ENCODE measurements at regions not wholly inside any gene's neighbourhood (a gene's known extent, or its start where the extent isn't known, plus 50 kb on each side); places are given as distances from the start of the nearest gene placed in this dataset.

GRCh38 chr12:97813301-97813700 is 350.7 kb downstream of the RMST start:
- H3K4me1 ChIP-seq (ENCODE audit: insufficient read depth, low read length, poor library complexity, severe bottlenecking), result no peaks in the 10 kb centered on the region
- no peaks in the 10 kb centered on the region for H3K36me3 ChIP-seq (ENCODE audit: insufficient read depth, low read length)
- intact Hi-C loops (cut with micrococcal nuclease; ENCODE audit: unreplicated experiment), result no loop called here
- H3K9me2 ChIP-seq (ENCODE audit: insufficient read depth, low read length), result no peaks in the 10 kb centered on the region
- H3K4me3 ChIP-seq (ENCODE audit: low read depth, low read length, poor library complexity, severe bottlenecking), result no peak overlapping the region
- H3K79me2 ChIP-seq (ENCODE audit: insufficient read depth, low read depth, low read length), result no peaks in the 10 kb centered on the region
- DNase-seq (ENCODE audit: low spot score), result no peak
- no peak overlapping the region for H3K27ac ChIP-seq (ENCODE audit: low read depth, low read length, poor library complexity, severe bottlenecking)
- POLR2A ChIA-PET, result interaction anchor here (0.6 kb wide), 2 partner anchors 433 to 956 kb away, joined by 3 read pairs; no protein-coding TSS in a partner anchor
- CTCF ChIA-PET (ENCODE audit: unreplicated experiment), result no interaction called here
- no peak overlapping the region for H3K4me2 ChIP-seq (ENCODE audit: low read length)
- H2AFZ ChIP-seq (ENCODE audit: low read length), result no peak overlapping the region
- no peaks in the 10 kb centered on the region for H4K20me1 ChIP-seq (ENCODE audit: insufficient read depth, low read length)
- H3K9me3 ChIP-seq (ENCODE audit: low read length), result no peaks in the 10 kb centered on the region
- no peak for TF ChIP-seq CTCF (conservative IDR thresholded peaks at IDR 0.05; ENCODE audit: low read length)
- no peak for TF ChIP-seq EZH2phosphoT487 (IDR thresholded peaks at IDR 0.05; ENCODE audit: borderline replicate concordance, low read depth, low read length)
- no TSS peak for BruUV-seq (replicated peaks)

- no peak for TF ChIP-seq EZH2phosphoT487 (IDR thresholded peaks at IDR 0.05; ENCODE audit: borderline replicate concordance, low read depth, low read length)
- no peak overlapping the region for H3K4me2 ChIP-seq (ENCODE audit: low read length)
- no peak overlapping the region for H2AFZ ChIP-seq (ENCODE audit: low read length)
- no peak overlapping the region for H3K4me3 ChIP-seq (ENCODE audit: low read depth, low read length, poor library complexity, severe bottlenecking)
- POLR2A ChIA-PET, result no interaction called here
- no peaks in the 10 kb centered on the region for H3K9me2 ChIP-seq (ENCODE audit: insufficient read depth, low read length)
- no peak overlapping the region for H3K27ac ChIP-seq (ENCODE audit: low read depth, low read length, poor library complexity, severe bottlenecking)
- H3K4me1 ChIP-seq (ENCODE audit: insufficient read depth, low read length, poor library complexity, severe bottlenecking), result no peaks in the 10 kb centered on the region
- no TSS peak for BruUV-seq (replicated peaks)
- CTCF ChIA-PET (ENCODE audit: unreplicated experiment), result no interaction called here
- no peaks in the 10 kb centered on the region for H4K20me1 ChIP-seq (ENCODE audit: insufficient read depth, low read length)
- H3K36me3 ChIP-seq (ENCODE audit: insufficient read depth, low read length), result no peaks in the 10 kb centered on the region
- no peaks in the 10 kb centered on the region for H3K79me2 ChIP-seq (ENCODE audit: insufficient read depth, low read depth, low read length)
- intact Hi-C loops (cut with micrococcal nuclease; ENCODE audit: unreplicated experiment), result no loop called here
- no peak for DNase-seq (ENCODE audit: low spot score)
- H3K9me3 ChIP-seq (ENCODE audit: low read length), result no peaks in the 10 kb centered on the region
Measured at GRCh38 chr12:97821806-97822205, 359.2 kb downstream of the RMST start.

GRCh38 chr12:97835541-97835940 is 372.9 kb downstream of the RMST start:
- Histone ChIP-seq H3K4me2 (ENCODE audit: low read length) (no peak overlapping the region), H2AFZ (ENCODE audit: low read length) (no peak overlapping the region), H3K9me2 (ENCODE audit: insufficient read depth, low read length) (no peaks in the 10 kb centered on the region), H3K36me3 (ENCODE audit: insufficient read depth, low read length) (no peaks in the 10 kb centered on the region), H3K4me1 (ENCODE audit: insufficient read depth, low read length, poor library complexity, severe bottlenecking) (no peaks in the 10 kb centered on the region), H3K27ac (ENCODE audit: low read depth, low read length, poor library complexity, severe bottlenecking) (no peak overlapping the region), H4K20me1 (ENCODE audit: insufficient read depth, low read length) (no peaks in the 10 kb centered on the region), H3K9me3 (ENCODE audit: low read length) (no peaks in the 10 kb centered on the region), H3K4me3 (ENCODE audit: low read depth, low read length, poor library complexity, severe bottlenecking) (no peak overlapping the region), H3K79me2 (ENCODE audit: insufficient read depth, low read depth, low read length) (no peaks in the 10 kb centered on the region)
- intact Hi-C loops (cut with micrococcal nuclease; ENCODE audit: unreplicated experiment), result no loop called here
- no TSS peak for BruUV-seq (replicated peaks)
- TF ChIP-seq CTCF (conservative IDR thresholded peaks at IDR 0.05; ENCODE audit: low read length) (no peak), EZH2phosphoT487 (IDR thresholded peaks at IDR 0.05; ENCODE audit: borderline replicate concordance, low read depth, low read length) (no peak)
- DNase-seq (ENCODE audit: low spot score), result no peak
- ChIA-PET CTCF (ENCODE audit: unreplicated experiment) (no interaction called here), POLR2A (interaction anchor here (0.6 kb wide), 1 partner anchor 1896 kb away, joined by 3 read pairs; no protein-coding TSS in a partner anchor)
